ENCODE measurements at regions not wholly inside any gene's neighbourhood (a gene's known extent, or its start where the extent isn't known, plus 50 kb on each side); places are given as distances from the start of the nearest gene placed in this dataset.

DNA sequence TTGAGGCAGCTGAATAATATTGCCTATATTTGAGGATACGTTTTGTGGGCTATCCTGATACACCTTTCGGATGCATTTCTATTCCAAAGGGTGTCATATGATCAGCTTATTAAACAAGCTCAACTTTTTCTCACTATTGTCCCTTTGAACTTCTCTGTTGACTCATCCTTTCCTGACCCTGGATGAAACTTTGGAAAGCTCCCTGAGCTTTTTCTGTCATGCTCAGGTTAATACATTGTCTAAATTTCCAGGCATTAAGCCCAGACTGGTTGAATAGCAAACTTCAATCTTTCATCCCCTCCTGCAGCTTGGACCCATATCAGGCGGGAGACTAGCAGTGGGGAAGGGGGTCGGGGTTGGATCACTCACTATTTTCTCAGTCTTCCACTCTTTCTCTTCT lies 104.9 kb upstream of the PTPN3 start:
- Histone ChIP-seq H3K9ac (ENCODE audit: low read depth, low read length) (no peak overlapping the region), H2AFZ (replicated peaks; ENCODE audit: low read length, poor library complexity) (no peak overlapping the region), H3K4ac (ENCODE audit: low read depth, low read length) (no peak overlapping the region), H3K18ac (ENCODE audit: low read depth, low read length) (no peak overlapping the region), H3K27me3 (ENCODE audit: control insufficient read depth, insufficient read depth, low read length) (peaks cover 30% of the 10 kb centered on the region), H3K4me3 (ENCODE audit: insufficient read depth, low read depth, low read length) (no peak overlapping the region), H2BK120ac (ENCODE audit: low read depth, low read length) (no peak overlapping the region), H2BK20ac (ENCODE audit: low read depth, low read length) (no peak overlapping the region), H3K79me1 (ENCODE audit: low read depth in 1 of 2, low read length in 2 of 2) (no peaks in the 10 kb centered on the region), H4K91ac (ENCODE audit: insufficient read depth, low read depth, low read length) (no peak overlapping the region), H3K9me1 (ENCODE audit: insufficient read depth, low read length) (no peaks in the 10 kb centered on the region; the same call in 1 of the 2 replicates), H4K20me1 (ENCODE audit: insufficient read depth, low read length) (no peaks in the 10 kb centered on the region), H2AK5ac (ENCODE audit: low read depth, low read length) (no peak overlapping the region), H3K4me1 (ENCODE audit: control insufficient read depth, insufficient read depth, low read length) (0 out of 2 replicates have a peak, but pooled peaks cover 5% of the 10 kb centered on the region), H3K14ac (replicated peaks; ENCODE audit: low read depth, low read length) (no peak overlapping the region), H2BK15ac (ENCODE audit: low read depth, low read length) (no peak overlapping the region), H2BK5ac (ENCODE audit: low read depth, low read length, poor library complexity, severe bottlenecking) (no peak overlapping the region), H2AK9ac (replicated peaks; ENCODE audit: low read depth, low read length, poor library complexity) (no peak overlapping the region), H3K56ac (ENCODE audit: extremely low read depth, insufficient read depth, low read length) (no peak overlapping the region), H4K8ac (ENCODE audit: low read depth in 2 of 2, low read length in 2 of 2) (no peak overlapping the region), H3K27ac (ENCODE audit: insufficient read depth, low read length) (no peak overlapping the region), H3K4me2 (ENCODE audit: low read depth, low read length) (no peak overlapping the region), H4K5ac (ENCODE audit: low read depth, low read length) (no peak overlapping the region), H3K23ac (ENCODE audit: low read depth, low read length) (no peak overlapping the region), H3K36me3 (ENCODE audit: control insufficient read depth, insufficient read depth, low read length) (no peaks in the 10 kb centered on the region), H3K9me3 (ENCODE audit: control insufficient read depth, insufficient read depth, low read length) (peaks cover 2% of the 10 kb centered on the region; the same call in 1 of the 2 replicates)
- WGBS, 2 experiments (ENCODE audit: extremely low coverage in 2 of 2, insufficient read length in 1 of 2) = no CpG with 5 or more reads among the region's 4 CpGs
- in situ Hi-C loops (cut with MboI; ENCODE audit: low sequenced_read_pairs) (no loop called here), dilution Hi-C loops (cut with HindIII; ENCODE audit: low sequenced_read_pairs, unreplicated experiment) (no loop called here), intact Hi-C loops (cut with micrococcal nuclease) (no loop called here)
- no TSS peak for BruUV-seq (replicated peaks)
- POLR2A ChIA-PET (ENCODE audit: unreplicated experiment) = no interaction called here
- no peak for DNase-seq
- CTCF ChIA-PET = interaction anchor here (0.6 kb wide), 1 partner anchor 43 kb away, joined by 3 read pairs; no protein-coding TSS in a partner anchor
- no peak for TF ChIP-seq POLR2A (IDR thresholded peaks at IDR 0.05; ENCODE audit: low read depth, low read length)
- no peak for TF ChIP-seq MAFK (IDR thresholded peaks at IDR 0.05; ENCODE audit: low read depth, low read length)
- no peak for ATAC-seq (ENCODE audit: low read depth)

All from IMR-90 (cell line).